NCI-H1092 treated with DMSO at 0.1 percent for 48 hours (cell line): ENCODE measurements at regions not wholly inside any gene's neighbourhood (a gene's known extent, or its start where the extent isn't known, plus 50 kb on each side); places are given as distances from the start of the nearest gene placed in this dataset.
"Not testable (repeated sequence)": the region's sequence is repeated elsewhere in the genome, so short reads cannot be mapped to it uniquely, and the experiment has no call there.

ENCODE experiments used
- DNase-seq: peaks from one replicate; lab custom pipeline; 2025; lab: John Stamatoyannopoulos, UW

- DNase-seq = no peak
Measured at GRCh38 chr6:155586090-155586489, 130.5 kb upstream of the NOX3 start.

- DNase-seq = no peak
Measured at GRCh38 chr6:155584006-155584405, 128.4 kb upstream of the NOX3 start.

GRCh38 chr6:155582016-155582991, 126.7 kb upstream of the NOX3 start:
- no peak for DNase-seq

GRCh38 chr6:155580904-155581303, 125.3 kb upstream of the NOX3 start:
- no peak for DNase-seq

GRCh38 chr6:155578251-155578650, 122.6 kb upstream of the NOX3 start:
- no peak for DNase-seq

- no peak for DNase-seq
Measured at GRCh38 chr6:155561966-155562364, 106.3 kb upstream of the NOX3 start.

- DNase-seq = no peak
Measured at GRCh38 chr6:155561257-155561965, 105.8 kb upstream of the NOX3 start.

- DNase-seq = no peak
Measured at GRCh38 chr6:155549928-155550327, 94.3 kb upstream of the NOX3 start.

- DNase-seq = no peak
Measured at GRCh38 chr6:155549028-155549798, 93.6 kb upstream of the NOX3 start.

- DNase-seq = no peak
Measured at GRCh38 chr6:155548576-155548975, 92.9 kb upstream of the NOX3 start.

- no peak for DNase-seq
Measured at GRCh38 chr6:155544677-155545076, 89.0 kb upstream of the NOX3 start.

GRCh38 chr6:155543166-155543847, 87.7 kb upstream of the NOX3 start:
- DNase-seq = no peak

- DNase-seq = peak; percentile 47
Measured at GRCh38 chr6:155542036-155542435, 86.4 kb upstream of the NOX3 start.

- no peak for DNase-seq
Measured at GRCh38 chr6:155538708-155539390, 83.2 kb upstream of the NOX3 start.

- DNase-seq = no peak
Measured at GRCh38 chr6:155534678-155535077, 79.0 kb upstream of the NOX3 start.

GRCh38 chr6:155530219-155530834, 74.7 kb upstream of the NOX3 start:
- peak; percentile 29 for DNase-seq

GRCh38 chr6:155529814-155530213, 74.2 kb upstream of the NOX3 start:
- DNase-seq = not testable (repeated sequence)

GRCh38 chr6:155528982-155529453, 73.4 kb upstream of the NOX3 start:
- no peak for DNase-seq

GRCh38 chr6:155528335-155528734, 72.7 kb upstream of the NOX3 start:
- no peak for DNase-seq

GRCh38 chr6:155527443-155527842, 71.8 kb upstream of the NOX3 start:
- no peak for DNase-seq
